Thoracic aorta (tissue), 2 donors: ENCODE measurements at regions not wholly inside any gene's neighbourhood (a gene's known extent, or its start where the extent isn't known, plus 50 kb on each side); places are given as distances from the start of the nearest gene placed in this dataset.

Experiments
- ATAC-seq: fragments of 150-250 bp; one replicate; pipeline ENCODE4 v1.8.0; 2017; ENCODE audit warnings: low read depth; ENCODE audit not compliant: insufficient number of reproducible peaks, low FRiP score
- DNase-seq: peaks from one replicate; pipeline ENCODE4 v3.0.0-alpha.2; 2020; ENCODE audit warnings: low spot score
- H3K27ac ChIP-seq, 2 donors: fragments of 200-600 bp; sonication (generic); 1 replicate in 1 of 2; 2 replicates in 1 of 2; pipeline ENCODE4 v1.5.1; 2016; ENCODE audit warnings: mild to moderate bottlenecking in 2 of 2, moderate library complexity in 2 of 2
- H3K27me3 ChIP-seq: fragments of 200-600 bp; sonication (generic); replicated peaks from 2 replicates; pipeline ENCODE4 v1.6.0; 2016; ENCODE audit warnings: mild to moderate bottlenecking; ENCODE audit not compliant: insufficient read depth
- H3K36me3 ChIP-seq: fragments of 200-600 bp; sonication (generic); one replicate; pipeline ENCODE4 v1.5.1; 2016
- H3K4me1 ChIP-seq, 2 donors: fragments of 200-600 bp; sonication (generic); 1 replicate in 1 of 2; 2 replicates in 1 of 2; pipeline versions ENCODE4 v1.5.1 to v1.6.0; 2016; ENCODE audit warnings: low read depth in 2 of 2, mild to moderate bottlenecking in 1 of 2; ENCODE audit not compliant: control insufficient read depth in 1 of 2
- H3K4me3 ChIP-seq: fragments of 200-600 bp; sonication (generic); 2 replicates; pipeline ENCODE4 v1.5.1; 2016; ENCODE audit warnings: mild to moderate bottlenecking
- H3K9me3 ChIP-seq: fragments of 200-600 bp; sonication (generic); 2 replicates; pipeline ENCODE4 v1.5.1; 2016
- CTCF ChIP-seq: fragments of 200-600 bp; sonication (generic); IDR thresholded peaks from one replicate; pipeline ENCODE4 v1.5.1; 2019; ENCODE audit warnings: antibody characterized with exemption

GRCh38 chrX:4741024-4741423, 1027.6 kb upstream of the PRKX start:
- Histone ChIP-seq H3K27ac (no peak overlapping the region), H3K36me3 (no peaks in the 10 kb centered on the region), H3K9me3 (no peaks in the 10 kb centered on the region), H3K4me1 (no peaks in the 10 kb centered on the region), H3K4me3 (no peak overlapping the region), H3K27me3 (no peaks in the 10 kb centered on the region)
- DNase-seq (no peak), ATAC-seq (no peak)
- TF ChIP-seq CTCF, result no peak

GRCh38 chrX:4735299-4735698, 1021.9 kb upstream of the PRKX start:
- no peak for TF ChIP-seq CTCF

GRCh38 chrX:4710618-4711433, 997.4 kb upstream of the PRKX start:
- no peak for ATAC-seq
- no peak for TF ChIP-seq CTCF
- no peaks in the 10 kb centered on the region for H3K36me3 ChIP-seq
- DNase-seq, result no peak
- H3K27ac ChIP-seq, result no peak overlapping the region
- no peaks in the 10 kb centered on the region for H3K9me3 ChIP-seq
- no peaks in the 10 kb centered on the region for H3K4me1 ChIP-seq
- H3K4me3 ChIP-seq, result no peak overlapping the region
- H3K27me3 ChIP-seq, result no peaks in the 10 kb centered on the region

More at GRCh38 chrX:4735299-4735698, 1021.9 kb upstream of the PRKX start:
- Histone ChIP-seq H3K27ac (no peak overlapping the region), H3K27me3 (no peaks in the 10 kb centered on the region), H3K4me1 (no peaks in the 10 kb centered on the region), H3K36me3 (no peaks in the 10 kb centered on the region), H3K9me3 (no peaks in the 10 kb centered on the region), H3K4me3 (no peak overlapping the region)
- DNase-seq (no peak), ATAC-seq (no peak)

- no peak for TF ChIP-seq CTCF
- Histone ChIP-seq H3K27me3 (no peaks in the 10 kb centered on the region), H3K9me3 (no peaks in the 10 kb centered on the region), H3K27ac (no peak overlapping the region), H3K36me3 (no peaks in the 10 kb centered on the region), H3K4me1 (no peaks in the 10 kb centered on the region), H3K4me3 (no peak overlapping the region)
- DNase-seq (no peak), ATAC-seq (no peak)
Measured at GRCh38 chrX:4708970-4709760, 995.7 kb upstream of the PRKX start.

GRCh38 chrX:4706961-4707360, 993.5 kb upstream of the PRKX start:
- H3K9me3 ChIP-seq, result no peaks in the 10 kb centered on the region
- DNase-seq, result no peak
- H3K4me3 ChIP-seq, result no peak overlapping the region
- H3K27ac ChIP-seq, result no peak overlapping the region
- H3K27me3 ChIP-seq, result no peaks in the 10 kb centered on the region
- no peaks in the 10 kb centered on the region for H3K4me1 ChIP-seq
- H3K36me3 ChIP-seq, result no peaks in the 10 kb centered on the region
- no peak for ATAC-seq
- TF ChIP-seq CTCF, result no peak
